ENCODE measurements at regions not wholly inside any gene's neighbourhood (a gene's known extent, or its start where the extent isn't known, plus 50 kb on each side); places are given as distances from the start of the nearest gene placed in this dataset.

DNA sequence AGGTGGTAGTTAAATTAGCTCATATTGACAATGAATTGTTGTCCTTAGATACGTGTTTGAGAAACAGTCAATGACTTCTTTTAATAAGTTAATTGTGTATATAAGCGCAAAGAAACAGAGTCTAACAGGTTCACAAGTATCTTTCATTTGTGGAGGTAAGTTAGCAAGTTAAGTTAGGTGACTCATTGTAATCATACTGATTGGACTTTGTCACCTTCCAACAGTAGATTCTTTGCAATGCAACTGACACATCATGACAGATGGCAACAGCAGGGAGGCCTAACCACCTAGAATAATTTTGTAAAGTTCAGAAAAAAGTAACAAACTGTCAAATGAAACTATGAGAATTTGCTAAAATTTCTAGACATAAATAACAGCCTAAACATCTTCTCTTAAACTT, 207.6 kb upstream of the PITX2 start:
- TF ChIP-seq, protein P1, sequence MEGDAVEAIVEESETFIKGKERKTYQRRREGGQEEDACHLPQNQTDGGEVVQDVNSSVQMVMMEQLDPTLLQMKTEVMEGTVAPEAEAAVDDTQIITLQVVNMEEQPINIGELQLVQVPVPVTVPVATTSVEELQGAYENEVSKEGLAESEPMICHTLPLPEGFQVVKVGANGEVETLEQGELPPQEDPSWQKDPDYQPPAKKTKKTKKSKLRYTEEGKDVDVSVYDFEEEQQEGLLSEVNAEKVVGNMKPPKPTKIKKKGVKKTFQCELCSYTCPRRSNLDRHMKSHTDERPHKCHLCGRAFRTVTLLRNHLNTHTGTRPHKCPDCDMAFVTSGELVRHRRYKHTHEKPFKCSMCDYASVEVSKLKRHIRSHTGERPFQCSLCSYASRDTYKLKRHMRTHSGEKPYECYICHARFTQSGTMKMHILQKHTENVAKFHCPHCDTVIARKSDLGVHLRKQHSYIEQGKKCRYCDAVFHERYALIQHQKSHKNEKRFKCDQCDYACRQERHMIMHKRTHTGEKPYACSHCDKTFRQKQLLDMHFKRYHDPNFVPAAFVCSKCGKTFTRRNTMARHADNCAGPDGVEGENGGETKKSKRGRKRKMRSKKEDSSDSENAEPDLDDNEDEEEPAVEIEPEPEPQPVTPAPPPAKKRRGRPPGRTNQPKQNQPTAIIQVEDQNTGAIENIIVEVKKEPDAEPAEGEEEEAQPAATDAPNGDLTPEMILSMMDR (conservative IDR thresholded peaks at IDR 0.05): no peak
- Mint-ChIP-seq H3K4me3 (no peak overlapping the region), H3K27me3 (ENCODE audit: insufficient read depth) (peaks cover 1% of the 10 kb centered on the region), H3K4me1 (peaks cover 10% of the 10 kb centered on the region), H3K9me3 (peaks cover 8% of the 10 kb centered on the region), H3K27ac (no peak overlapping the region), H3K36me3 (ENCODE audit: low read depth) (no peaks in the 10 kb centered on the region)
- H3K36me3 ChIP-seq (ENCODE audit: control insufficient read depth, insufficient read depth, low read length): no peaks in the 10 kb centered on the region
- no peaks in the 10 kb centered on the region for H3K4me1 ChIP-seq (ENCODE audit: control insufficient read depth, insufficient read depth, low read length)
- no peak overlapping the region for H3K9ac ChIP-seq (ENCODE audit: extremely low read depth, low read length, poor library complexity, severe bottlenecking)
- 85 to 86% methylated on average over 1 to 2 of the region's 2 CpGs for WGBS, 2 experiments (ENCODE audit: insufficient coverage in 1 of 2, insufficient read length in 1 of 2)
- H3K9me3 ChIP-seq (ENCODE audit: control insufficient read depth, low read length): no peaks in the 10 kb centered on the region
- no peak for DNase-seq
- no peak overlapping the region for H3K4me3 ChIP-seq (ENCODE audit: low read length)
- H3K27me3 ChIP-seq (ENCODE audit: control insufficient read depth, insufficient read depth, low read length, poor library complexity, severe bottlenecking): no peaks in the 10 kb centered on the region
- H3K27ac ChIP-seq (ENCODE audit: low read depth, low read length): no peak overlapping the region

DNA sequence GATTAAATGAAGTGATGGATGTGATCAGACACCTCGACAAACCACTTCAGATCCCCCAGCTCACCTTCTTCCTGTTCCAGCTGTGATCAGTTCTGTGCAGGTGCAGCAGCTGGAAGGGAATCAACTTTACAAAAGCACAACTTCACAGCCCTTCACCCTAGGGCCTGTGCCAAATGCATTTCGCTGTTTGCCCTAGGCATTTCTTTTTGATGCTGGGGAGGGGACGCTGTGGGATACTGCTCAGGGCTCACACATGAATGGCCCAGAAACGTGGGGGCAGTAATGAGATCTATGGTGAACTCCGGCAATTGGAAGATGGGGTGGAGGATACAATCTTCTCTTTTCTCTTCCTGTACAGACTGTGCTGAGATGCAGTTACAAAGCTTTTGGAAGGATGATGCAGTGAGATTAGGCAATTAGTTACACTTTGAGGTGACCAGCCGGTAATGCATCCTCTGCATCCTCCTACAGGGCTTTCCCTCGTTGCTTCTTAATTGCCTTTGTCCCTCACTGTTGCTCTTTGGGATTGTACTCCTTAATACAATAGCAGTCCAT, 215.1 kb upstream of the PITX2 start:
- Mint-ChIP-seq H3K27me3 (ENCODE audit: insufficient read depth) (no peaks in the 10 kb centered on the region), H3K36me3 (ENCODE audit: low read depth) (no peaks in the 10 kb centered on the region), H3K27ac (no peak overlapping the region), H3K9me3 (no peaks in the 10 kb centered on the region), H3K4me3 (no peak overlapping the region), H3K4me1 (peaks cover 12% of the 10 kb centered on the region)
- DNase-seq: no peak
- Histone ChIP-seq H3K4me1 (ENCODE audit: control insufficient read depth, insufficient read depth, low read length) (no peaks in the 10 kb centered on the region), H3K27me3 (ENCODE audit: control insufficient read depth, insufficient read depth, low read length, poor library complexity, severe bottlenecking) (no peaks in the 10 kb centered on the region), H3K36me3 (ENCODE audit: control insufficient read depth, insufficient read depth, low read length) (no peaks in the 10 kb centered on the region), H3K9ac (ENCODE audit: extremely low read depth, low read length, poor library complexity, severe bottlenecking) (no peak overlapping the region), H3K9me3 (ENCODE audit: control insufficient read depth, low read length) (no peaks in the 10 kb centered on the region), H3K4me3 (ENCODE audit: low read length) (no peak overlapping the region), H3K27ac (ENCODE audit: low read depth, low read length) (no peak overlapping the region)
- 71 to 86% methylated on average over 2 to 7 of the region's 7 CpGs for WGBS, 2 experiments (ENCODE audit: insufficient coverage in 1 of 2, insufficient read length in 1 of 2)
- TF ChIP-seq, protein P1 (conservative IDR thresholded peaks at IDR 0.05): no peak

- Histone ChIP-seq H3K4me1 (ENCODE audit: control insufficient read depth, insufficient read depth, low read length) (no peaks in the 10 kb centered on the region), H3K27ac (ENCODE audit: low read depth, low read length) (no peak overlapping the region), H3K27me3 (ENCODE audit: control insufficient read depth, insufficient read depth, low read length, poor library complexity, severe bottlenecking) (no peaks in the 10 kb centered on the region), H3K4me3 (ENCODE audit: low read length) (no peak overlapping the region), H3K9ac (ENCODE audit: extremely low read depth, low read length, poor library complexity, severe bottlenecking) (no peak overlapping the region), H3K36me3 (ENCODE audit: control insufficient read depth, insufficient read depth, low read length) (no peaks in the 10 kb centered on the region), H3K9me3 (ENCODE audit: control insufficient read depth, low read length) (no peaks in the 10 kb centered on the region)
- 80 to 92% methylated on average over 1 to 2 of the region's 2 CpGs for WGBS, 2 experiments (ENCODE audit: insufficient coverage in 1 of 2, insufficient read length in 1 of 2)
- H3K27me3 Mint-ChIP-seq (ENCODE audit: insufficient read depth): no peaks in the 10 kb centered on the region
- H3K9me3 Mint-ChIP-seq: no peaks in the 10 kb centered on the region
- TF ChIP-seq, protein P1 (conservative IDR thresholded peaks at IDR 0.05): no peak
- peaks cover 8% of the 10 kb centered on the region for H3K4me1 Mint-ChIP-seq
- no peak overlapping the region for H3K4me3 Mint-ChIP-seq
- DNase-seq: no peak
- H3K36me3 Mint-ChIP-seq (ENCODE audit: low read depth): no peaks in the 10 kb centered on the region
- H3K27ac Mint-ChIP-seq: no peak overlapping the region
Measured at GRCh38 chr4:110840221-110840654, 217.4 kb upstream of the PITX2 start.
